ENCODE measurements at regions not wholly inside any gene's neighbourhood (a gene's known extent, or its start where the extent isn't known, plus 50 kb on each side); places are given as distances from the start of the nearest gene placed in this dataset.

GRCh38 chr4:100716416-100716815 is 198.6 kb upstream of the EMCN start:
- intact Hi-C loops (cut with DNase I; ENCODE audit: low total_unique reads), result no loop called here

DNA sequence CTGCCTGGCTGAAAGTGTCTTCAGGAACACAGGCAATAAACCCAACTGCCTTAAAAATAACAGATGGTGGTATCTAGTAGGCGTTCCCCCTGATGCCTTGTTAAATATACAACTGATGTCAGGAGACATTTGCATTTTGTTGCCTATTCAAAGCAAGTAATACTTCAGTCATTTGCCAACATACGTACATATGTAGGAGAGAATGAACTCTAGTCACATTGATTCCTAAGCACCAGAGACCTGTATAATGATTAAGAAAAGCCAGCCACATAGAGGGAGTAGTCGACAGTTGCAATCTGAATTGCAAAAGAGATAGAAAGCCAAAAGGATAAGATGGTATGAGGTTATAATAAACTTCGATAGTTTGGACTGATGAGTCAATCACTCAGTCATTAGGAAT is 191.0 kb upstream of the EMCN start:
- Histone ChIP-seq H3K27ac (no peak overlapping the region), H3K36me3 (ENCODE audit: low read depth, missing control alignments) (no peaks in the 10 kb centered on the region), H3K9me3 (no peaks in the 10 kb centered on the region), H3K27me3 (no peaks in the 10 kb centered on the region), H3K4me3 (no peak overlapping the region), H3K4me1 (no peaks in the 10 kb centered on the region)
- 66 to 81% methylated on average over 4 of the region's 4 CpGs for WGBS, 2 donors
- intact Hi-C loops (cut with DNase I; ENCODE audit: low total_unique reads), result no loop called here
- TF ChIP-seq, protein P1, sequence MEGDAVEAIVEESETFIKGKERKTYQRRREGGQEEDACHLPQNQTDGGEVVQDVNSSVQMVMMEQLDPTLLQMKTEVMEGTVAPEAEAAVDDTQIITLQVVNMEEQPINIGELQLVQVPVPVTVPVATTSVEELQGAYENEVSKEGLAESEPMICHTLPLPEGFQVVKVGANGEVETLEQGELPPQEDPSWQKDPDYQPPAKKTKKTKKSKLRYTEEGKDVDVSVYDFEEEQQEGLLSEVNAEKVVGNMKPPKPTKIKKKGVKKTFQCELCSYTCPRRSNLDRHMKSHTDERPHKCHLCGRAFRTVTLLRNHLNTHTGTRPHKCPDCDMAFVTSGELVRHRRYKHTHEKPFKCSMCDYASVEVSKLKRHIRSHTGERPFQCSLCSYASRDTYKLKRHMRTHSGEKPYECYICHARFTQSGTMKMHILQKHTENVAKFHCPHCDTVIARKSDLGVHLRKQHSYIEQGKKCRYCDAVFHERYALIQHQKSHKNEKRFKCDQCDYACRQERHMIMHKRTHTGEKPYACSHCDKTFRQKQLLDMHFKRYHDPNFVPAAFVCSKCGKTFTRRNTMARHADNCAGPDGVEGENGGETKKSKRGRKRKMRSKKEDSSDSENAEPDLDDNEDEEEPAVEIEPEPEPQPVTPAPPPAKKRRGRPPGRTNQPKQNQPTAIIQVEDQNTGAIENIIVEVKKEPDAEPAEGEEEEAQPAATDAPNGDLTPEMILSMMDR (IDR thresholded peaks at IDR 0.05), result no peak
- TF ChIP-seq POLR2A (IDR thresholded peaks at IDR 0.05), result no peak
- DNase-seq, result no peak

More at GRCh38 chr4:100716416-100716815, 198.6 kb upstream of the EMCN start:
- H3K9me3 ChIP-seq, result no peaks in the 10 kb centered on the region
- no peaks in the 10 kb centered on the region for H3K4me1 ChIP-seq
- TF ChIP-seq, protein P1 (IDR thresholded peaks at IDR 0.05), result no peak
- TF ChIP-seq POLR2A (IDR thresholded peaks at IDR 0.05), result no peak
- H3K27me3 ChIP-seq, result no peaks in the 10 kb centered on the region
- 69 to 72% methylated on average over 5 of the region's 5 CpGs for WGBS, 2 donors
- no peak overlapping the region for H3K27ac ChIP-seq
- H3K4me3 ChIP-seq, result no peak overlapping the region
- no peak for DNase-seq
- H3K36me3 ChIP-seq (ENCODE audit: low read depth, missing control alignments), result no peaks in the 10 kb centered on the region

DNA sequence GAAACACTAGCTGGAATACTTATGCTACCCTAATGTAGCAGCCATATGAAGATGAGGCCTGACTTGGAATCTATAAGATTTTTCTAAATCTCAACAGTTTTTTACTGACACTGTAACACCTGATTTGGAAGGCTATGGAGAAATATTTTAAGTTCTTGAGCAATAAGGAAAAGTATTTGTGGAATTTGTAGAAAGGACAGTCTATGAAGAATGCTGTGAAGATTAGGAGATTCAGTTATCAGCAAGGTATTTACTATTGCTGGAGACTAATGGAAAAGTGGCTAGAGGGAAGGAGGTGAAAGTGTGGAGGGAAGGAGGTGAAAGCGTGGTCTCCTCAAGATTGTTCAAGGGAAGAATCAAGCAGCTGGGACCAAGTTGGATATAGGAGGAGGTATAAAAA is 190.0 kb upstream of the EMCN start:
- 97 to 100% methylated on average over 1 of the region's 1 CpG for whole genome bisulfite sequencing, 2 donors

DNA sequence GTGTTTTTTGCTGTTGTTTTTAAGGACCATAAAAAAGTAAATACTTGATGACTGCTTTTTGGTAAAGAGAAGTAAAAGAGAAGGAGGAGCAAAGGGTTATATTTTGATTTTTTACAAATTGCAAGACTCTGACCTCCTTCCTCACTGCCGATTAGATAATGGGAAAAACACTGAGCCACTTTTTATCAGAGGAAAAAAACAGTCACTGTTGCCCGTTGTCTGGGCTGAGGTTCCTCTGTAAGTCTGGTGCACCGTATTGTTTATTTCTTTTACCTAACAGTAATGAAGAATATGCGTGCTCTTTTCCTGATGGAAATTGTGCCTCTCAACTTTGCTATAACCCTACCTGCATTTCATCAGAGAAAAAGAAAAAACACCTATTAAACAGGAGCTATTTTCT is 178.7 kb upstream of the EMCN start:
- intact Hi-C loops (cut with DNase I; ENCODE audit: low total_unique reads), result no loop called here
- Histone ChIP-seq H3K36me3 (ENCODE audit: low read depth, missing control alignments) (no peaks in the 10 kb centered on the region), H3K4me1 (no peaks in the 10 kb centered on the region), H3K27ac (no peak overlapping the region), H3K9me3 (no peaks in the 10 kb centered on the region), H3K27me3 (no peaks in the 10 kb centered on the region), H3K4me3 (no peak overlapping the region)
- TF ChIP-seq, protein P1 (IDR thresholded peaks at IDR 0.05), result no peak
- no peak for TF ChIP-seq POLR2A (IDR thresholded peaks at IDR 0.05)
- 25 to 26% methylated on average over 4 of the region's 4 CpGs for WGBS, 2 donors
- no peak for DNase-seq

More for the DNA sequence above, 190.0 kb upstream of the EMCN start:
- no peak for DNase-seq
- H3K36me3 ChIP-seq (ENCODE audit: low read depth, missing control alignments), result no peaks in the 10 kb centered on the region
- intact Hi-C loops (cut with DNase I; ENCODE audit: low total_unique reads), result no loop called here
- H3K9me3 ChIP-seq, result no peaks in the 10 kb centered on the region
- no peak overlapping the region for H3K27ac ChIP-seq
- no peaks in the 10 kb centered on the region for H3K4me1 ChIP-seq
- TF ChIP-seq, protein P1 (IDR thresholded peaks at IDR 0.05), result no peak
- no peak for TF ChIP-seq POLR2A (IDR thresholded peaks at IDR 0.05)
- H3K4me3 ChIP-seq, result no peak overlapping the region
- no peaks in the 10 kb centered on the region for H3K27me3 ChIP-seq

DNA sequence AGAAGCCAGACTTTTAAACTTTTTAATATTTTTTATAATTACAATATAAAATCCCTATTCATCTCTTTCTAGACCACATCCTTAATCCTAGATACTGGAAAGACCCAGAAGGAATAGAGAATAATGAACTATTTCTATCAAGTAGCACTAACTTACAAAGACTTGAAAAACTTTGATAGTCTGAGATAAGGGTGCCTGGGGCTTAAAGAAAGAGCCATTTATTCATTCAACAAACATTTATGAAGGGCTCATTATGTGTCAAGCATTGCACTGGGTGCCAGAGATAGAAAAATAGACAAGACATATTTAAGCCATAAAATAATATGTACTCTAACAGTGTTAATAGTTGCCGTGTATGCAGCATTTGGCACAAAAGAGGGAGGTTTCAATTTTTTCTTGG is 178.0 kb upstream of the EMCN start:
- no peak for DNase-seq
- Histone ChIP-seq H3K4me3 (no peak overlapping the region), H3K27ac (no peak overlapping the region), H3K27me3 (no peaks in the 10 kb centered on the region), H3K36me3 (ENCODE audit: low read depth, missing control alignments) (no peaks in the 10 kb centered on the region), H3K4me1 (no peaks in the 10 kb centered on the region), H3K9me3 (no peaks in the 10 kb centered on the region)
- intact Hi-C loops (cut with DNase I; ENCODE audit: low total_unique reads), result no loop called here
- 71 to 73% methylated on average over 1 of the region's 1 CpG for WGBS, 2 donors
- TF ChIP-seq, protein P1 (IDR thresholded peaks at IDR 0.05), result no peak
- no peak for TF ChIP-seq POLR2A (IDR thresholded peaks at IDR 0.05)
